Fibroblast of villous mesenchyme (primary cell): ENCODE measurements at regions not wholly inside any gene's neighbourhood (a gene's known extent, or its start where the extent isn't known, plus 50 kb on each side); places are given as distances from the start of the nearest gene placed in this dataset.

Experiments used
- DNase-seq: peaks from one replicate; pipeline ENCODE4 v3.0.0-alpha.2; 2010; ENCODE audit warnings: low read depth
- H3K4me3 ChIP-seq: 2 replicates; pipeline ENCODE4 v1.5.1; 2011; ENCODE audit warnings: low read depth, mild to moderate bottlenecking, low read length
- TF ChIP-seq, protein P1 (sequence below): IDR thresholded peaks from 2 replicates; pipeline ENCODE4 v1.5.1; 2012; ENCODE audit warnings: low read depth, mild to moderate bottlenecking, low read length; ENCODE audit not compliant: insufficient read depth

GRCh38 chr6:47112317-47112716, 70.2 kb upstream of the ADGRF1 start:
- no peak overlapping the region for H3K4me3 ChIP-seq
- TF ChIP-seq, protein P1, sequence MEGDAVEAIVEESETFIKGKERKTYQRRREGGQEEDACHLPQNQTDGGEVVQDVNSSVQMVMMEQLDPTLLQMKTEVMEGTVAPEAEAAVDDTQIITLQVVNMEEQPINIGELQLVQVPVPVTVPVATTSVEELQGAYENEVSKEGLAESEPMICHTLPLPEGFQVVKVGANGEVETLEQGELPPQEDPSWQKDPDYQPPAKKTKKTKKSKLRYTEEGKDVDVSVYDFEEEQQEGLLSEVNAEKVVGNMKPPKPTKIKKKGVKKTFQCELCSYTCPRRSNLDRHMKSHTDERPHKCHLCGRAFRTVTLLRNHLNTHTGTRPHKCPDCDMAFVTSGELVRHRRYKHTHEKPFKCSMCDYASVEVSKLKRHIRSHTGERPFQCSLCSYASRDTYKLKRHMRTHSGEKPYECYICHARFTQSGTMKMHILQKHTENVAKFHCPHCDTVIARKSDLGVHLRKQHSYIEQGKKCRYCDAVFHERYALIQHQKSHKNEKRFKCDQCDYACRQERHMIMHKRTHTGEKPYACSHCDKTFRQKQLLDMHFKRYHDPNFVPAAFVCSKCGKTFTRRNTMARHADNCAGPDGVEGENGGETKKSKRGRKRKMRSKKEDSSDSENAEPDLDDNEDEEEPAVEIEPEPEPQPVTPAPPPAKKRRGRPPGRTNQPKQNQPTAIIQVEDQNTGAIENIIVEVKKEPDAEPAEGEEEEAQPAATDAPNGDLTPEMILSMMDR: no peak

GRCh38 chr6:47111685-47112084, 69.6 kb upstream of the ADGRF1 start:
- no peak overlapping the region for H3K4me3 ChIP-seq
- DNase-seq: peak; percentile 69
- TF ChIP-seq, protein P1: no peak

More at GRCh38 chr6:47112317-47112716, 70.2 kb upstream of the ADGRF1 start:
- DNase-seq: no peak

GRCh38 chr6:47109281-47109680, 67.1 kb upstream of the ADGRF1 start:
- DNase-seq: no peak
- TF ChIP-seq, protein P1: no peak
- H3K4me3 ChIP-seq: no peak overlapping the region

GRCh38 chr6:47106721-47107197, 64.6 kb upstream of the ADGRF1 start:
- H3K4me3 ChIP-seq: no peak overlapping the region
- DNase-seq: no peak
- TF ChIP-seq, protein P1: no peak

GRCh38 chr6:47106216-47106615, 64.1 kb upstream of the ADGRF1 start:
- DNase-seq: no peak
- H3K4me3 ChIP-seq: no peak overlapping the region
- TF ChIP-seq, protein P1: no peak

GRCh38 chr6:47105469-47106178, 63.5 kb upstream of the ADGRF1 start:
- no peak for DNase-seq
- TF ChIP-seq, protein P1: no peak
- no peak overlapping the region for H3K4me3 ChIP-seq

DNA sequence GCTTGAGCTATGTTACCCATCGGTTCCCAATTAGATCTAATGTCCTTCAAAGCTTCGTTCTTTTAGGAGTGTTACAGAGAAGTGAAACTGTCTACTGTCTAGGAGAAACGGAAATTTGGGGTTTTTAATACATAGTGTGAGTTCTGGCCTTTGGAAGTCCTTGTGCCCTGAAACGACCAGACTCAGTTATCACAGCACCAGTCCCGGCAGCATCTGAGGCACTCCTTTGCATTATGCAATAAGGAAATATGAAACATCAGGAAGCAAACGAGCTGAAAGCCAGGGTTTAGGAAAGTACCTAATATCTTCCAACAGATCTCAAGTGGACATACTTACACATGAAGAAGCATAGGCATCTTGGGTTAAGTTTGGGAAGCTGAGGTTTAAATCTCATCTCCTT, 61.8 kb upstream of the ADGRF1 start:
- TF ChIP-seq, protein P1: no peak
- peak; percentile 61 for DNase-seq
- H3K4me3 ChIP-seq: no peak overlapping the region
